SH-SY5Y (cell line): ENCODE measurements at regions not wholly inside any gene's neighbourhood (a gene's known extent, or its start where the extent isn't known, plus 50 kb on each side); places are given as distances from the start of the nearest gene placed in this dataset.

Source experiments
- GATA2 ChIP-seq: IDR thresholded peaks from 2 replicates; pipeline ENCODE4 v1.6.1; 2011; ENCODE audit warnings: mild to moderate bottlenecking, low read depth, low read length
- GATA3 ChIP-seq: IDR thresholded peaks from 2 replicates; pipeline ENCODE4 v1.6.1; 2011; ENCODE audit warnings: low read depth, mild to moderate bottlenecking, low read length, moderate library complexity

GRCh38 chr18:51762373-51762772, 564.9 kb upstream of the MEX3C start:
- no peak for TF ChIP-seq GATA3
- no peak for TF ChIP-seq GATA2
